Thyroid gland (tissue), 4 donors: ENCODE measurements at regions not wholly inside any gene's neighbourhood (a gene's known extent, or its start where the extent isn't known, plus 50 kb on each side); places are given as distances from the start of the nearest gene placed in this dataset.

Experiments used
- POLR2A ChIP-seq, 2 donors: fragments of 450-650 bp; IDR thresholded peaks; one replicate each; pipeline ENCODE4 v1.6.1; 2017; ENCODE audit warnings: antibody characterized with exemption in 2 of 2, mild to moderate bottlenecking in 2 of 2, moderate library complexity in 1 of 2
- TF ChIP-seq, protein P1 (sequence below), 6 experiments: fragments of 200-600 bp in 3 of 6; fragments of 450-650 bp in 3 of 6; sonication (generic) in 3 of 6; IDR thresholded peaks; one replicate each; pipeline ENCODE4 v1.5.1; 2016 to 2019; ENCODE audit warnings: antibody characterized with exemption in 6 of 6, mild to moderate bottlenecking in 2 of 6, inconsistent platforms in 1 of 6, moderate library complexity in 1 of 6

DNA sequence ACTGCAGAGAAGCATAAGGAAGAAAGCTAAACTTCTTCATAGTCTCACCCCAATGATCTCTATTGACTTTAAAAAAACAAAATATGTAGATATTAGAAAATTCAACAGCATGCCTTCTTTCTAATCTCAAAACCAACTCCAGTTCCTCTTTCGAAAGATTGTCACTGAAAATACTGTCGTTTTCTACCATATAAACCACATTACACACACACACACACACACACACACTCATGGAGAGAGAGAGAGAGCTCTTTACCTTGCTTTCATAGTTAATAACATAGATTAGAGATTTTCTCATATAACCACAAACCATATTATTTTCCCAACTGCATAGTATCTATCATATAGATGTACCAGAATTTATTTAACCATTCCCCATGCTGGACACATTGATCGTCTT lies 296.2 kb upstream of the MGMT start:
- TF ChIP-seq, protein P1, sequence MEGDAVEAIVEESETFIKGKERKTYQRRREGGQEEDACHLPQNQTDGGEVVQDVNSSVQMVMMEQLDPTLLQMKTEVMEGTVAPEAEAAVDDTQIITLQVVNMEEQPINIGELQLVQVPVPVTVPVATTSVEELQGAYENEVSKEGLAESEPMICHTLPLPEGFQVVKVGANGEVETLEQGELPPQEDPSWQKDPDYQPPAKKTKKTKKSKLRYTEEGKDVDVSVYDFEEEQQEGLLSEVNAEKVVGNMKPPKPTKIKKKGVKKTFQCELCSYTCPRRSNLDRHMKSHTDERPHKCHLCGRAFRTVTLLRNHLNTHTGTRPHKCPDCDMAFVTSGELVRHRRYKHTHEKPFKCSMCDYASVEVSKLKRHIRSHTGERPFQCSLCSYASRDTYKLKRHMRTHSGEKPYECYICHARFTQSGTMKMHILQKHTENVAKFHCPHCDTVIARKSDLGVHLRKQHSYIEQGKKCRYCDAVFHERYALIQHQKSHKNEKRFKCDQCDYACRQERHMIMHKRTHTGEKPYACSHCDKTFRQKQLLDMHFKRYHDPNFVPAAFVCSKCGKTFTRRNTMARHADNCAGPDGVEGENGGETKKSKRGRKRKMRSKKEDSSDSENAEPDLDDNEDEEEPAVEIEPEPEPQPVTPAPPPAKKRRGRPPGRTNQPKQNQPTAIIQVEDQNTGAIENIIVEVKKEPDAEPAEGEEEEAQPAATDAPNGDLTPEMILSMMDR (IDR thresholded peaks at IDR 0.05), result no peak
- no peak for TF ChIP-seq POLR2A (IDR thresholded peaks at IDR 0.05)
